ENCODE measurements at regions not wholly inside any gene's neighbourhood (a gene's known extent, or its start where the extent isn't known, plus 50 kb on each side); places are given as distances from the start of the nearest gene placed in this dataset.

DNA sequence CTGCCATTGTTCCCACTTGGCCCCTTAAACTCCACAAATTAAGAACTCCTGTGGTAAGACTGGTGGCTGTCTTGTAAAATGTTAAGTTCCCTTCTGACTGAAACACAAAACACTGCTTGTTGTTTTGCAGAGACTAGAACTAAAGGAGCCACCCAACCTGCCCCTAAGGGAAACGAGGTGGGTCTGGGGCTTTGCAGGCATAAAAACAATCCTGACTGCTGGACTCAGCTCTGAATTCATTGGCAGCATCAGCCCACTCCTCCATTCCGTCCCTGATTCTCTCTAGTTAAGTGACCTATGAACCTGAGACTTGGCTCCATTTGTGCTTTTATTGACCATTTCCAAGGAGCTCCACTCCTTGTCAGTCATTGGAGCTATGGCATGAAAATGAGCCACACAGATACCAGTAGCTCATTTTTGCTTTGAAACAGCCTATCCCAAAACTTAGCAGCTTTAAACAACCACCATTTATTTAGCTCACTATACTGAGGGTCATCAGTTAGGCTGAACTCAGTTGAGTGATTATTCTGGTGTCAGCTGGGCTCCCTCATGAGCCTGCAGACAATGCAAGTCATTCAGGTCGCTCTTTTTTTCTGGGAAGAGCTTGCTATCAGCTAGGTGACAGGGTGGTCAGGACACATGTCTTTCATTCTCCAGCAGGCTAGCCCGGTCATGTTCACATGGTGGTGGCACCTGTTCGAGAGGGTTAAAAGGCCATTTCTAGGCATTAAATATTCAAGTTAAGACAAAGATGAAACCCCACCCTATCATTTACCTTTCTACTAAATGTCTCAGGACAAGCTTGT is 175.1 kb upstream of the CTNNB1 start:
- H3K27me3 ChIP-seq (ENCODE audit: insufficient read depth, low read length) = no peaks in the 10 kb centered on the region
- no peak overlapping the region for H3K23ac ChIP-seq (ENCODE audit: low read length)
- no peak overlapping the region for H3K18ac ChIP-seq (ENCODE audit: low read length)
- no peaks in the 10 kb centered on the region for H3K79me2 ChIP-seq (ENCODE audit: control insufficient read depth, insufficient read depth, low read length, poor library complexity)
- H2BK120ac ChIP-seq (ENCODE audit: insufficient read depth, low read length, poor library complexity) = peak overlapping the region; percentile 30
- H2BK12ac ChIP-seq (ENCODE audit: low read length) = no peak overlapping the region
- peak in 1 of 2 donors; percentile 22 for DNase-seq
- no CpG with 5 or more reads among the region's 5 CpGs for WGBS (ENCODE audit: extremely low coverage, insufficient coverage, insufficient read length)
- no peak overlapping the region for H4K12ac ChIP-seq (ENCODE audit: low read depth, low read length)
- no peak overlapping the region for H3K4me2 ChIP-seq (ENCODE audit: low read length)
- no peak overlapping the region for H2AFZ ChIP-seq (ENCODE audit: insufficient read depth, low read length, poor library complexity)
- peaks cover 5% of the 10 kb centered on the region for H3K79me1 ChIP-seq (ENCODE audit: low read length)
- H3K36me3 ChIP-seq (ENCODE audit: control insufficient read depth in 1 of 2, insufficient read depth in 2 of 2, low read length in 2 of 2) = no peaks in the 10 kb centered on the region
- H3K4me1 ChIP-seq (ENCODE audit: control insufficient read depth in 1 of 2, insufficient read depth in 2 of 2, low read length in 2 of 2) = peaks cover 3% of the 10 kb centered on the region in 2 experiments
- H4K91ac ChIP-seq (ENCODE audit: low read depth, low read length) = peak overlapping the region; percentile 12
- no peak overlapping the region for H3K9ac ChIP-seq (ENCODE audit: low read length)
- no peak overlapping the region for H3K14ac ChIP-seq (ENCODE audit: low read length)
- no peak overlapping the region for H2AK5ac ChIP-seq (ENCODE audit: low read length)
- H3K4ac ChIP-seq (ENCODE audit: low read depth, low read length) = no peak overlapping the region
- H4K8ac ChIP-seq (ENCODE audit: low read depth, low read length) = no peak overlapping the region
- no peak overlapping the region for H3K4me3 ChIP-seq (ENCODE audit: low read depth, low read length)
- H2BK5ac ChIP-seq (ENCODE audit: low read depth, low read length, poor library complexity) = no peak overlapping the region
- H3K9me3 ChIP-seq (ENCODE audit: insufficient read depth, low read depth, low read length) = peaks cover 2% of the 10 kb centered on the region
- H3K27ac ChIP-seq (ENCODE audit: low read depth, low read length) = peak overlapping the region; percentile 62

DNA sequence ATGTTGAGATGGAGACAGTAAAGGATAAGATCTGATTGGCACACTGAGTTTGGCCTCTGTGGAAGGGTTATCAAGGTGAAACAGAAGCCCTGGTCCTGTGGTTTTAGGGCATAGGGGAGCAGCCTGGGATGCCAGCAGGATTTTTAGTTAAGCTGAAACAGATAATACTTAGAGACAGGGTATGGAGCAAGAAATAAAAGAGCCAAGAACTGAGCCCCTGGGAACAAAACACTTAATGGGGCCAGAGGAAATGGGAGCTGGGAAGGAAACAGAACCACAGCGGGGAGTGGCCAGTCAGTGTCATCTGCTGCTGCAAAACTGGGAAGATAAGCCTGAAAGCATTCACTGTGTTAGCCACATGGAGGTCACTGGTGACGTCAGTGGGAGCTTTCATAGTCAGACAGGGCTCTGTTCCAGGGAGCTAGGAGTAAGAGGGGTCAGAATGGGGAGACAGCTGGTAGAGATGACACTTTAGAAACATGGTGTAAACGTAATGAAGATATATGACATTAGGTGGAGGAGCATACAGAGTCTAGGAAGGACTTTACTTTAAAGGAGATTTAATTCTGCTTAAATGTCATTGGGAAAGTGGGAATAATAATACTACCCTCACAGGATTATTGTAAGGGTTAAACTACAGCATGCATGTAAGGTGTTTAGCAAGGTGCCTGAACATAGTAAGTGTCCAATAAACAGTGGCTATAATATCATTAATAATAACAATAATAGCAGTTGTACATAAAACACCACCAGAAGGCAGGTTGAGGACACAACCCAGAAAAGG is 172.7 kb upstream of the CTNNB1 start:
- H2AFZ ChIP-seq (ENCODE audit: insufficient read depth, low read length, poor library complexity) = no peak overlapping the region
- no peak overlapping the region for H4K12ac ChIP-seq (ENCODE audit: low read depth, low read length)
- no peaks in the 10 kb centered on the region for H3K36me3 ChIP-seq (ENCODE audit: control insufficient read depth in 1 of 2, insufficient read depth in 2 of 2, low read length in 2 of 2)
- no peak overlapping the region for H2BK5ac ChIP-seq (ENCODE audit: low read depth, low read length, poor library complexity)
- peaks cover 2% of the 10 kb centered on the region for H3K9me3 ChIP-seq (ENCODE audit: insufficient read depth, low read depth, low read length)
- no peak overlapping the region for H3K27ac ChIP-seq (ENCODE audit: low read depth, low read length)
- no peak overlapping the region for H3K4me2 ChIP-seq (ENCODE audit: low read length)
- no peak overlapping the region for H3K9ac ChIP-seq (ENCODE audit: low read length)
- peak in 1 of 2 donors; percentile 43 for DNase-seq
- H2AK5ac ChIP-seq (ENCODE audit: low read length) = no peak overlapping the region
- WGBS (ENCODE audit: extremely low coverage, insufficient coverage, insufficient read length) = no CpG with 5 or more reads among the region's 3 CpGs
- H4K8ac ChIP-seq (ENCODE audit: low read depth, low read length) = no peak overlapping the region
- H3K4ac ChIP-seq (ENCODE audit: low read depth, low read length) = no peak overlapping the region
- no peaks in the 10 kb centered on the region for H3K27me3 ChIP-seq (ENCODE audit: insufficient read depth, low read length)
- peaks cover 5% of the 10 kb centered on the region for H3K79me1 ChIP-seq (ENCODE audit: low read length)
- peaks cover 3% of the 10 kb centered on the region in 2 experiments for H3K4me1 ChIP-seq (ENCODE audit: control insufficient read depth in 1 of 2, insufficient read depth in 2 of 2, low read length in 2 of 2)
- no peak overlapping the region for H3K23ac ChIP-seq (ENCODE audit: low read length)
- H3K79me2 ChIP-seq (ENCODE audit: control insufficient read depth, insufficient read depth, low read length, poor library complexity) = no peaks in the 10 kb centered on the region
- no peak overlapping the region for H2BK120ac ChIP-seq (ENCODE audit: insufficient read depth, low read length, poor library complexity)
- H3K4me3 ChIP-seq (ENCODE audit: low read depth, low read length) = no peak overlapping the region
- H4K91ac ChIP-seq (ENCODE audit: low read depth, low read length) = no peak overlapping the region
- H2BK12ac ChIP-seq (ENCODE audit: low read length) = no peak overlapping the region
- no peak overlapping the region for H3K18ac ChIP-seq (ENCODE audit: low read length)
- no peak overlapping the region for H3K14ac ChIP-seq (ENCODE audit: low read length)

DNA sequence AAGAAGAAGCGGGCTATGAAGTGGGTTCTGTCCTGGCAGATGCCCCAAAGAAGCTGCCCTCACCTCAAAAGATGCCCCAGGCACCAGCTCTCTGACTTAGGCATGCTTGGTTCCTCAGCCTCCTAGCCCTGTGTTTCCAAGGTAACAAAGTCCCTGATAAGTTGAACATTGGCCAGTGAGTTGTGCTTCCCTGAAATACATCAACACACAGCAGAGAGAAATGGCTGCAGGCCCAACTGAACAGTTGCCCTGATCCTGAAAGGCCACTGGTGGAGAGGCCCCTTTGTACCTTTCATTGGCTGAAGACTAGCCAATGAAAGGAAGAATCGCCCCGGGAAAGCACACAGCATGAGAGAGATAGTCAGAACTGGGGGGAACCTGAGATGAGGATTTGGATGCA is 169.9 kb upstream of the CTNNB1 start:
- peaks cover 2% of the 10 kb centered on the region for H3K9me3 ChIP-seq (ENCODE audit: insufficient read depth, low read depth, low read length)
- H3K23ac ChIP-seq (ENCODE audit: low read length) = no peak overlapping the region
- no peaks in the 10 kb centered on the region for H3K79me2 ChIP-seq (ENCODE audit: control insufficient read depth, insufficient read depth, low read length, poor library complexity)
- no peak overlapping the region for H3K27ac ChIP-seq (ENCODE audit: low read depth, low read length)
- WGBS (ENCODE audit: extremely low coverage, insufficient coverage, insufficient read length) = no CpG with 5 or more reads among the region's 3 CpGs
- no peak overlapping the region for H3K18ac ChIP-seq (ENCODE audit: low read length)
- no peak overlapping the region for H3K9ac ChIP-seq (ENCODE audit: low read length)
- no peak overlapping the region for H2AK5ac ChIP-seq (ENCODE audit: low read length)
- no peak overlapping the region for H2AFZ ChIP-seq (ENCODE audit: insufficient read depth, low read length, poor library complexity)
- H3K27me3 ChIP-seq (ENCODE audit: insufficient read depth, low read length) = no peaks in the 10 kb centered on the region
- DNase-seq = no peak
- no peak overlapping the region for H2BK5ac ChIP-seq (ENCODE audit: low read depth, low read length, poor library complexity)
- no peak overlapping the region for H3K4ac ChIP-seq (ENCODE audit: low read depth, low read length)
- no peak overlapping the region for H3K4me3 ChIP-seq (ENCODE audit: low read depth, low read length)
- H4K91ac ChIP-seq (ENCODE audit: low read depth, low read length) = no peak overlapping the region
- H3K4me1 ChIP-seq (ENCODE audit: control insufficient read depth in 1 of 2, insufficient read depth in 2 of 2, low read length in 2 of 2) = peaks cover 0 to 3% of the 10 kb centered on the region in 2 experiments
- no peak overlapping the region for H3K4me2 ChIP-seq (ENCODE audit: low read length)
- H2BK12ac ChIP-seq (ENCODE audit: low read length) = no peak overlapping the region
- no peak overlapping the region for H4K8ac ChIP-seq (ENCODE audit: low read depth, low read length)
- no peaks in the 10 kb centered on the region for H3K36me3 ChIP-seq (ENCODE audit: control insufficient read depth in 1 of 2, insufficient read depth in 2 of 2, low read length in 2 of 2)
- H3K14ac ChIP-seq (ENCODE audit: low read length) = no peak overlapping the region
- no peak overlapping the region for H4K12ac ChIP-seq (ENCODE audit: low read depth, low read length)
- H3K79me1 ChIP-seq (ENCODE audit: low read length) = peaks cover 5% of the 10 kb centered on the region
- H2BK120ac ChIP-seq (ENCODE audit: insufficient read depth, low read length, poor library complexity) = no peak overlapping the region

DNA sequence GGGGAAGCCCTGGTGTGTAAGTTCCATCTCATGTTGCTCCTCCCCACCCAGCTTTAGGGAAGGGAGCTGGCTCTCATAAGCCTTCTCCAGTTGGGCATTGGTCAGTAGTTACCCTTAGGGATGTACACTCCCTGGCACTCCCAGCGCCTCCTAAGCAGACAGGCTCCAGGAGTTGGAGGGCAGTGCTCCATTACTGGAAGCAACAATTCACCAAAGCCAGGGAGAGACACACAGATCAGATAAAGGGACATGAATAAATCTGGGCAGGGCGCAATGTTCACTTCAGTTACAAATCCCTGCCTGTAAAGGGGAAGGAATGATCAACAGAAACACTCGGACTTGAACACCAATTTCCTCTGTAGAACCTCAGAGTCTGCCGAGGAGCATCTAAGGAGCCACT is 169.1 kb upstream of the CTNNB1 start:
- Histone ChIP-seq H3K9ac (ENCODE audit: low read length) (no peak overlapping the region), H3K4me2 (ENCODE audit: low read length) (no peak overlapping the region)
- WGBS (ENCODE audit: extremely low coverage, insufficient coverage, insufficient read length) = no CpG with 5 or more reads among the region's 4 CpGs

More for the DNA sequence above, 169.1 kb upstream of the CTNNB1 start:
- DNase-seq = no peak
- Histone ChIP-seq H2BK5ac (ENCODE audit: low read depth, low read length, poor library complexity) (no peak overlapping the region), H3K4me1 (ENCODE audit: control insufficient read depth in 1 of 2, insufficient read depth in 2 of 2, low read length in 2 of 2) (peaks cover 0 to 3% of the 10 kb centered on the region in 2 experiments), H4K8ac (ENCODE audit: low read depth, low read length) (no peak overlapping the region), H2BK12ac (ENCODE audit: low read length) (no peak overlapping the region), H4K91ac (ENCODE audit: low read depth, low read length) (no peak overlapping the region), H3K79me1 (ENCODE audit: low read length) (peaks cover 5% of the 10 kb centered on the region), H3K27me3 (ENCODE audit: insufficient read depth, low read length) (no peaks in the 10 kb centered on the region), H3K36me3 (ENCODE audit: control insufficient read depth in 1 of 2, insufficient read depth in 2 of 2, low read length in 2 of 2) (no peaks in the 10 kb centered on the region), H3K23ac (ENCODE audit: low read length) (peak overlapping the region; percentile 27), H2BK120ac (ENCODE audit: insufficient read depth, low read length, poor library complexity) (no peak overlapping the region), H4K12ac (ENCODE audit: low read depth, low read length) (no peak overlapping the region), H3K79me2 (ENCODE audit: control insufficient read depth, insufficient read depth, low read length, poor library complexity) (no peaks in the 10 kb centered on the region), H2AK5ac (ENCODE audit: low read length) (peak overlapping the region; percentile 26), H3K27ac (ENCODE audit: low read depth, low read length) (no peak overlapping the region), H3K14ac (ENCODE audit: low read length) (no peak overlapping the region), H3K4ac (ENCODE audit: low read depth, low read length) (no peak overlapping the region), H3K9me3 (ENCODE audit: insufficient read depth, low read depth, low read length) (peaks cover 2% of the 10 kb centered on the region), H2AFZ (ENCODE audit: insufficient read depth, low read length, poor library complexity) (no peak overlapping the region), H3K4me3 (ENCODE audit: low read depth, low read length) (no peak overlapping the region), H3K18ac (ENCODE audit: low read length) (no peak overlapping the region)

Measured in trophoblast cell (in vitro differentiated cells and primary cell).